Fibroblast of skin of left biceps (primary cell): ENCODE measurements at regions not wholly inside any gene's neighbourhood (a gene's known extent, or its start where the extent isn't known, plus 50 kb on each side); places are given as distances from the start of the nearest gene placed in this dataset.
A peak's percentile ranks its signal among the peaks of the same experiment; 100 is the strongest.

Experiments
- DNase-seq, 2 experiments: peaks; one replicate each; pipeline ENCODE4 v3.0.0-alpha.2; 2013; ENCODE audit warnings: low read depth in 2 of 2

DNA sequence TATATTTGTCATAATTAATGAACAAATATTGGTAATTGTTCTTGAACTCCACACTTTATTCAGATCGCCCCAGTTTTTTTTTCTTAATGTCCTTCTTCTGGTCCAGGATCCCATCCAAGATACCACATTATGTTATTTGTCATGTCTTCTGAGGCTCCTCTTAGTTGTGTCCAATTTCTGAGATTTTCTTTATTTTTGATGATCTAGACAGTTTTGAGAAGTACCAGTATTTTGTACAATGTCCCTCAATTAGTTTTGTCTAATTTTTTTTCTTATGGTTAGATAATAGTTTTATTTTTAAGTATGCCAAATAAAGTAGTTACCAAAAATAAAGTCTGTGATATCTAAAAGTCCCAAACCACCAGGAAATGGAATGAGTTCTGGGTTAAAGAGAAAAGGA lies 440.8 kb upstream of the ATP2B1 start:
- DNase-seq = no peak

GRCh38 chr12:90129366-90130030 lies 420.9 kb upstream of the ATP2B1 start:
- DNase-seq = no peak

DNA sequence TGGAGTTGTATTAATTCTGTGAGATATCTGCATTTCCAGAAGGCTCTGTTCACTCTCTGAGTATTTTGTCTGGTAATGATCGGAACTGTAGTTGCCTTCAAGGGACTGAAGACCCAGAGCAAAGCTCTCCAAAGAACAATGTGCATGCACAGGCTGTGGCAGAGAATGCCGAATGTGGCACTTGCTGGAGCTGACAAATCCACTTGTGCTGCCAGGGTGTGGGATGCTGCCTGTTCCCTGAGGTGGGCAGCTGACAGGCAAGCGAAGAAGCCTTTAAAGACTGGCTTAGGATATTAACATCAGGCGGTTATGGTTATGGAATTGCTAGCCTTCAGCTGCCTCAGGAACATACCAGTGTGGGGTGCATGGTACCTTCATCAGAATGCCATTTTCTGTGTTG lies 419.9 kb upstream of the ATP2B1 start:
- no peak for DNase-seq

DNA sequence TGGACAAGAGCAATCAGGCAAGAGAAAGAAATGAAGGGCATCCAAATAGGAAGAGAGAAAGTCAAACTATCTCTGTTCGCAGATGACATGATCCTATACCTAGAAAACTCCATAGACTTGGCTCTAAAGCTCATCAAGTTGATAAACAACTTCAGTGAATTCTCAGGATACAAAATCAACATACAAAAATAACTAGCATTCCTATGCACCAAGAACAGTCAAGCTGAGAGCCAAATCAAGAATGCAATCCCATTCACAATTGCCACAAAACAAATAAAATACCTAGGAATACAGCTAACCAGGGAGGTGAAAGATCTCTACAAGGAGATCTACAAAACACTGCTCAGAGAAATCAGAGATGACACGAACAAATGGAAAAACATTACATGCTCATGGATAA lies 417.5 kb upstream of the ATP2B1 start:
- DNase-seq = no peak

GRCh38 chr12:90124914-90125313 lies 416.3 kb upstream of the ATP2B1 start:
- DNase-seq = no peak

DNA sequence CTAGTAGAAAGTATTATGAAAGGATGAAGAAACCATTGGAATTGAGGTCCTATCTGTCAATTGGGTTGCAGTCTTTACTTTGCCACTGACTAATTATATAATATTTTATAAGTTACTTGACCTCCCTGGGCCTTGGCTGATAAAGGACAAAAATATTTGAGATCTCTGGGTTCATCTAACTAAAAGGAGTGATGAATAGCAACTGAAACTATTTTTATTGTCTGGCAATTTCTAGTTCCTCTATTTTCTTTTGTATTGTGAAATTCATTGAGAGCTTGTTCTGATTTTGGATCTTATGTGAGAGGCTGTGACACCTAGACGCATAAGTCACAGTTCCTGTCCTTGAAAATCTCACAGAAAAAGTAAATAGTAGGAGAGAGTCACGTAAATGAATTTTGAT lies 415.7 kb upstream of the ATP2B1 start:
- no peak for DNase-seq

DNA sequence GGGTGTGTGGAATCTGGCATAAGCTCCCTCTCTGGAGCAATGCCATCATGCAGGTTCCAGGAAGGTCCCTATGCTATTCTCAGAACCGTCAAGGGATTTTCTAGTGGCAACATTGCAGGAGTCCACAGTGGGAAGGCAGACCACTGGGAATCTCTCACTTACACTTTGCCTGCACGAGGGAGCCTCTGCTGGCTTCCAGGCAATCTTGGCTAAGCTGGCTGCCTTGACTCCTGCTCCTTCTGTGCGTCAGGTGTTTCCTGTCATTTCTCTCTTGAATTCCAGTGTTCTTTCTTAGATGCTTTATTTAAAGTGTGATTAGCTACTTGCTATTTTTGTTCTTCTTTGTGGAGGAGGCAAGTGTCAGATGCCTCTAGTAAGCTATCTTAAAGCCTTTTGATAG lies 414.0 kb upstream of the ATP2B1 start:
- DNase-seq = no peak

DNA sequence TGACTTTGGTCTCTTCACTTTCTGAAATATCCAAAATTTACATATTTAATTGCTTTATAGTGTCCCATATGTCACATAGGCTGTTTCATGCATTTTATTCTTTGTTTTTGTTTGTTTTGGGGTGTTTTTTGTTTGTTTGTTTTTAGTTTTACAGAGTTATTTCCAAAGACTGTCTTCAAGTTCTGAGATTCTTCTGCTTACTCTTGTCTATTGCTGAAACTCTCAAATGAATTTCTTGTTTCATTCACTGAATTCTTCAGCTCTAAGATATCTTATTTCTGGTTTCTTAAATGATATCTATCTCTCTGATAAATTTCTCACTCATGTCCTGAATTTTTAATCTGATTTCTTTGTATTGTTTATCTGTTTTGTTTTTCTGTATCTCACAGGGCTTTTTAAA lies 412.0 kb upstream of the ATP2B1 start:
- no peak for DNase-seq

GRCh38 chr12:90112666-90113065 lies 404.0 kb upstream of the ATP2B1 start:
- DNase-seq = no peak

DNA sequence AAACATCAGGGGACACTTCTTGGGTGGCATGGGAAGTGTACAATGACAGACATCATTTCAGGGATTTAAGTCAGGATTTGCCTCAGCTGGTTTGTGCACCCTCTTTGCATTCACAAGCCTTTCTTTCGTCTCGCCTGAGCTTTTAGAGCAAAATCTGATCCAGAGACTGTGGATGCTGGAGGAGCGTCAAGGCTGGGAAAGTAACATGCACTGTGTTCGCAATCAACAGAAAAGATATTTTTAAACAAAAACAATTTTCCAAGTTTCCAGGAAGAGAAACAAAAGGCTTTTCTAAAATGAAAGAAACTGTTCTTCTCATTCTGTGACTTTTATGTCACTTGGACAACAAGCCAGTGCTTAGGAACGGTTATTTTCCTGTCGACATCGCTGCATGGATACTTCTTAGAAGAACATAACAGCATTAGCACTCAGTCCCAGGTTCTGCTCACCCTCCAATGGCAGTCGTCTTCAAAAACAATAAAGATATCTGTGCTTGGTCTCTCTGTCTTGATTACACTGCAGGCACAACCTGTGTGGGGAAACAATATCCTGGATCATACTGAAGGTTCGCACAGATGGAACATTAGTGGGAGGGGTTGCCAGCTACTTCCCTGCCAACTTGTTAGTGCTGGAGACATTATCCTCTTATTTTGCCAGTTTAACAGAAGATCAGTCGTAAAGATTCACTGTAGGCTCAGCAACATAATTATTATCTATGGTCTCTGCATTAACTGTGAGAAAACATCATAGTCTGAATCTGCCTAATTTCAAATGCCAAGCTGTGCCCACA lies 403.3 kb upstream of the ATP2B1 start:
- DNase-seq = no peak

GRCh38 chr12:90106568-90106967 lies 397.9 kb upstream of the ATP2B1 start:
- DNase-seq = no peak

GRCh38 chr12:90102957-90103652 lies 394.5 kb upstream of the ATP2B1 start:
- no peak for DNase-seq

DNA sequence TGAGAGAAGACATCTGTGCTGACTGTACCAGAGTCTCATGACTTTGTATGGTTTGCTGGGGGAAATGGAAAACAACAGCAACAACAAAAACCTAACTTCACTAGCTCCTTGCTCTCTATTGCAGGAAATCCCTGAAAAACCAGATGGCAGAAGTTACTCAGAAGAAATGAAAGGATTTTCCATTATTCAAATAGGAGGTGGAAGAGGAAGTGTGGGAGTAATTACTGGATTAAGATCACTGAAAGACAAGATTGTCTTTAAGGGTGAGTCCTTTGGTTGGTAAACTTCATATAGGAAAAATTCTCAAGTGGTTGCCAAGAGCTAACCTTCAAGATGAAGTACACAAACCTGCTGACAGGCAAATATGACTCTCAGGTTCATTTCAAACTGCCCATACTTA lies 391.9 kb upstream of the ATP2B1 start:
- no peak for DNase-seq

GRCh38 chr12:90099288-90099687 lies 390.6 kb upstream of the ATP2B1 start:
- no peak for DNase-seq

DNA sequence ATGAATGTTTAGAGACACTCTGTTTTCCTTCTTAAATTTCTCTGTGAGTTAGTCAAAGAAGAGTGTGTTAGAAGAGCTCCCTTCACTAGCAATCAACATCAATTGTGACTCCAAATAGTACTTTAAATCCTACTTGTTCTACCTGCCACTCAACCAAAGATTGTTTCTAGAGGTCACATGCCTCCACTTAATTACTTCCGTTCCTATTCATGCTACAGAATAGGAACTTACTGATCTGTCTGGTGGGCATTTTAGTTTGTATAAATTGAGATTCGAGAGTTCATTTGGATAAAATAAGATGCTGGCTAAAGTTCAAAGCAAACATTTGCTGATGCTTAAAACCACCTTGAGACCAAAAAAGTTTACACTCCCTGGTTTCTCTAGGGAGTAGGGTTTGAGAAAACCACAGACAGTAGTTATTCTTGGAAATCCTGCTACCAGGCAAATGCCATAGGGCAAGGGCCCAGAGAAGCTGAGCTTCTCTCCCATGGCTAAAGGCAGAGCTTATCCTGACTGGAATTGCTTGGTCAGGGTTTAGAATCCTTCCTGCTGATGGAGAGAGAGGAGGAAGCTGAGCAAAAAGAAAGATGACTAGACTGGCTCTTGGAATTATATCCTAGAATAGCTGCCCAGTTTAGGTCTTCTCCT lies 389.6 kb upstream of the ATP2B1 start:
- no peak for DNase-seq

- DNase-seq = no peak
Observed at GRCh38 chr12:90091809-90092208, 383.2 kb upstream of the ATP2B1 start.

- peak; percentile 71 for DNase-seq
Observed at GRCh38 chr12:90090929-90091651, 382.5 kb upstream of the ATP2B1 start.

DNA sequence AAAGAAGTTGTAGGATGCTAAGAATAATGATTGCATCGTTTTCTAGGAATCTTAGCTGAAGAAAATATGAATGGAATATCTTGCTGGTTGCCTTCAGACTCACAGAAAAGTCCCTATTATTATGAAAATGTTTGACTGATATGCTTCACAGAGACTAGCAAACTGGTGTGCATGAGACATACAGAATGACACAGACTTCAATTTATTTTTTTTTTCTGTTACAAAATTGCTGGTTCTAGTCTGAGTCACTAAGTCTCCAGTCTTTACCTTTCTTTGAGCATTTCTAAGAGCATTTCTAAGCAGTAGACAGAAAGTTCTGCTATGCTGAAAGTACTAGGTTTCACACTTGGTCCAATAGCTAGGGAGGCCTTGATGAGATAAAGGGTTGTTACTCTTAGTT lies 377.6 kb upstream of the ATP2B1 start:
- DNase-seq = no peak

DNA sequence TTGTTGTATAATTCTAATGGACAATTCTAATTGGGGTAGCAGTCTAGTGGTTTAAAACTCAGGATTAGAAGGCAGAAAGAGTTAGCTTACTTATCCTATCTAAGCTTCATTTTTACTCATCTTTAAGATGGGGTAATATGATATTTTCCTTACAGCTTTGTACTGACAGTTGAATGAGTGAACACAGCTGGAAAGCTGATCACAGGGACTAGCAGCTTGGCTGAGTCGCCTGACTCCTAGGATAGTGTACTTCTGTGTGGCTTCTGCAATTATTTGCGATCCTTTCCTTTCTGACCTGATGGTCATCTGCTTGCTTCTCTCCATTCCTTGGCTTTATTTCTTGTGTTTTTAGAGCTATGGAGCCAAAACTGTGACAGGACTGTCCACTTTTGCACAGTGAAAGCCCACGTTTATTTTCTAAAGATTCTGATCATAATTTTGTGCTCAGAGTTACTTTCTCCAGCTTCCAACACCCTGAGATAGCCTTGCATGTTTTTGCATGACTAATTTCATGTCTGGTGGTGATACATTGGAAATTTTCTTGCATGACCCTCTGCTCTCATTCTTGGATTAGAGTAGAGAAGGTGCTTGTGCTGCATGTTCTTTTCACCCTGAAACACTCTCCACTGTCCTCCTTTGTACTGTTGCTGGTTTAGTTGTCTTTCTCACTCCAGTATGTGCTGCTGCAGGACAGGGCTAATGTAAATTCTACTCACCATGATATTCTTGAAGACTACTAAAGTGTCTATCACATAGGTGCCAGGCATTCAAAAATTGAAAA lies 377.0 kb upstream of the ATP2B1 start:
- no peak for DNase-seq

DNA sequence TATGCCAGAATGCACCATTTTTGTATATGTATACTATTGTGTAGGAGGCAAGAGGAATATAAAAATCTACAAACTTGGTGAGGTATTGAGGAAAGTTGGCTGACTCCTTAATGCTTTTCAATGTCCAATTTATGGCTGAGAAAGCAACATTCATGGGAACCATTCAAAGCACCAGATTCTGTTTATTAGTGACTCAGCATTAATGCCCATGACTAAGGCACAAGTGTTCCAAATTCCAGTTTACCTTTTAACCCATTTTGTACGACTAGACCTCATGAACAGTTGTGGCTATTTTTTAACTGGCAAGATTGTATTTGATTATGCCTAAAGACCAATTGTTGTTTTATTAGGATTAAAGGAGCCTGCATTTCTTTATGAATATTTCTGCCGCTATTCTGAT lies 375.4 kb upstream of the ATP2B1 start:
- no peak for DNase-seq

- DNase-seq = no peak
Observed at GRCh38 chr12:90080616-90081015, 372.0 kb upstream of the ATP2B1 start.
